Gastrocnemius medialis (tissue), 4 donors: ENCODE measurements at regions not wholly inside any gene's neighbourhood (a gene's known extent, or its start where the extent isn't known, plus 50 kb on each side); places are given as distances from the start of the nearest gene placed in this dataset.

Experiments
- ATAC-seq, 2 donors: fragments of 150-250 bp; one replicate each; pipeline ENCODE4 v1.9.1; 2016
- DNase-seq, 2 donors: peaks; one replicate each; pipeline ENCODE4 v3.0.0-alpha.2; 2019
- H3K27ac ChIP-seq, 4 donors: fragments of 200-600 bp; sonication (generic); 1 replicate in 1 of 4; 2 replicates in 3 of 4; pipeline ENCODE4 v1.5.1; 2016 to 2018; ENCODE audit warnings: mild to moderate bottlenecking in 2 of 4, moderate library complexity in 1 of 4
- H3K27me3 ChIP-seq, 3 donors: fragments of 200-600 bp; sonication (generic) in 2 of 3; 1 replicate in 1 of 3; 2 replicates in 2 of 3; pipeline versions ENCODE4 v1.5.1 to v1.6.0; 2016 to 2019; ENCODE audit warnings: mild to moderate bottlenecking in 1 of 3, moderate library complexity in 1 of 3
- H3K36me3 ChIP-seq, 2 donors: fragments of 200-600 bp; sonication (generic) in 1 of 2; one replicate each; pipeline ENCODE4 v1.5.1; 2017 to 2018
- H3K4me1 ChIP-seq, 2 donors: fragments of 200-600 bp; sonication (generic) in 1 of 2; one replicate each; pipeline ENCODE4 v1.5.1; 2016 to 2017; ENCODE audit warnings: mild to moderate bottlenecking in 2 of 2
- H3K4me3 ChIP-seq, 4 donors: fragments of 200-600 bp; sonication (generic) in 3 of 4; 1 replicate in 1 of 4; 2 replicates in 3 of 4; pipeline ENCODE4 v1.5.1; 2016 to 2019; ENCODE audit warnings: mild to moderate bottlenecking in 2 of 4
- H3K9me3 ChIP-seq, 3 donors: fragments of 200-600 bp; sonication (generic) in 2 of 3; 1 replicate in 1 of 3; 2 replicates in 2 of 3; pipeline ENCODE4 v1.5.1; 2016 to 2019
- CTCF ChIP-seq, 5 experiments: fragments of 450-650 bp in 3 of 5; fragments of 200-600 bp in 2 of 5; sonication (generic) in 2 of 5; IDR thresholded peaks in 4 of 5; conservative IDR thresholded peaks in 1 of 5; 1 replicate in 4 of 5; 2 replicates in 1 of 5; pipeline ENCODE4 v1.5.1; 2016 to 2019; ENCODE audit warnings: antibody characterized with exemption in 5 of 5, mild to moderate bottlenecking in 3 of 5, moderate library complexity in 3 of 5
- POLR2A ChIP-seq, 2 donors: fragments of 450-650 bp; IDR thresholded peaks; one replicate each; pipeline ENCODE4 v1.6.1; 2017; ENCODE audit warnings: antibody characterized with exemption in 2 of 2, mild to moderate bottlenecking in 2 of 2, moderate library complexity in 2 of 2
- in situ Hi-C, 4 donors: fragments of 200-750 bp; cut with MboI; loops; one replicate each; pipeline versions ENCODE4 v1.15.0 to v1.8.0; 2017; ENCODE audit warnings: low sequenced_read_pairs in 4 of 4
- intact Hi-C: fragments of 100-400 bp; cut with DNase I; formaldehyde crosslinking; loops from one replicate; pipeline ENCODE4 v1.15.1; 2023; ENCODE audit warnings: low total_unique reads

DNA sequence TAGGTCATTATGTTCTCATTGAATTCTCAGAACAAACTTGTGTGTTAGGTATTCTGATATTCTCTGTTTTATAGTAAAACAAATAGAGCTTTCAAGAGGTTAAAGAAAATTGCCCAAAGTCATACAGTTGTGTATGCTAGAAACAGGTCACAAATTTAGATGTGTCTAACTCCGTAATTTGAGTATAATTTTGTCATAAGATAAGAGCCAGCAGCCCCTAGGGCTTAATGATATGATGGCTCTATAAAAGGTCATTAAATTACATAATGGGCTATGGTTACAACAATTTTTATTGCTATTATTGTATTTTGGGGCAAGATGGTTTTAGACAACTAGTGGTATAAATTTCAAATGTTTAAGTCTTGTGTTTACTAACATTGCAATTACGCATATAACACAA is 701.9 kb downstream of the LUZP2 start:
- Histone ChIP-seq H3K27me3 (no peaks in the 10 kb centered on the region), H3K36me3 (no peaks in the 10 kb centered on the region), H3K9me3 (no peaks in the 10 kb centered on the region), H3K27ac (no peak overlapping the region), H3K4me3 (no peak overlapping the region), H3K4me1 (no peaks in the 10 kb centered on the region)
- intact Hi-C loops (no loop called here), in situ Hi-C loops (no loop called here)
- no peak for DNase-seq
- TF ChIP-seq POLR2A (IDR thresholded peaks at IDR 0.05), result no peak
- TF ChIP-seq CTCF (IDR thresholded peaks at IDR 0.05 in 4 of 5, conservative IDR thresholded peaks at IDR 0.05 in 1 of 5), result no peak
- no peak for ATAC-seq

GRCh38 chr11:25200925-25201324 is 704.1 kb downstream of the LUZP2 start:
- no peak overlapping the region for H3K4me3 ChIP-seq
- no peak for TF ChIP-seq POLR2A (IDR thresholded peaks at IDR 0.05)
- no peak for TF ChIP-seq CTCF (IDR thresholded peaks at IDR 0.05 in 4 of 5, conservative IDR thresholded peaks at IDR 0.05 in 1 of 5)
- no peak for DNase-seq
- no peaks in the 10 kb centered on the region for H3K4me1 ChIP-seq
- no peaks in the 10 kb centered on the region for H3K36me3 ChIP-seq
- in situ Hi-C loops, result no loop called here
- ATAC-seq, result no peak
- intact Hi-C loops, result no loop called here
- no peaks in the 10 kb centered on the region for H3K9me3 ChIP-seq
- no peaks in the 10 kb centered on the region for H3K27me3 ChIP-seq
- H3K27ac ChIP-seq, result no peak overlapping the region

DNA sequence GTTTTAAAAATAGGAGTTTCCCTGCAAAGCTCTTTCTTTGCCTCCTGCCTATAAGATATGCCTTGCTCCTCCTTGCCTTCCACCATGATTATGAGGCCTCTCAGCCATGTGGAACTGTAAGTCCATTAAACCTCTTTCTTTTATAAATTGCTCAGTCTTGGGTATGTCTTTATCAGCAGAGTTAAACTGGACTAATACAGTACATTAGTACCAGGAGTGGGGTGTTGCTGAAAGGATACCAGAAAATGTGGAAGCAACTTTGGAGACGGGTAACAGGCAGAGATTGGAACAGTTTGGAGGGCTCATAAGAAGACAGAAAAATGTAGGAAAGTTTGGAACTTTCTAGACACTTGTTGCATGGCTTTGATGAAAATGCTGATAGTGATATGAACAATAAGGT is 709.9 kb downstream of the LUZP2 start:
- no peak for ATAC-seq
- DNase-seq, result no peak
- Histone ChIP-seq H3K27ac (no peak overlapping the region), H3K27me3 (no peaks in the 10 kb centered on the region), H3K4me3 (no peak overlapping the region), H3K4me1 (no peaks in the 10 kb centered on the region), H3K36me3 (no peaks in the 10 kb centered on the region), H3K9me3 (no peaks in the 10 kb centered on the region)
- TF ChIP-seq POLR2A (IDR thresholded peaks at IDR 0.05) (no peak), CTCF (IDR thresholded peaks at IDR 0.05 in 4 of 5, conservative IDR thresholded peaks at IDR 0.05 in 1 of 5) (no peak)
- intact Hi-C loops (no loop called here), in situ Hi-C loops (no loop called here)

DNA sequence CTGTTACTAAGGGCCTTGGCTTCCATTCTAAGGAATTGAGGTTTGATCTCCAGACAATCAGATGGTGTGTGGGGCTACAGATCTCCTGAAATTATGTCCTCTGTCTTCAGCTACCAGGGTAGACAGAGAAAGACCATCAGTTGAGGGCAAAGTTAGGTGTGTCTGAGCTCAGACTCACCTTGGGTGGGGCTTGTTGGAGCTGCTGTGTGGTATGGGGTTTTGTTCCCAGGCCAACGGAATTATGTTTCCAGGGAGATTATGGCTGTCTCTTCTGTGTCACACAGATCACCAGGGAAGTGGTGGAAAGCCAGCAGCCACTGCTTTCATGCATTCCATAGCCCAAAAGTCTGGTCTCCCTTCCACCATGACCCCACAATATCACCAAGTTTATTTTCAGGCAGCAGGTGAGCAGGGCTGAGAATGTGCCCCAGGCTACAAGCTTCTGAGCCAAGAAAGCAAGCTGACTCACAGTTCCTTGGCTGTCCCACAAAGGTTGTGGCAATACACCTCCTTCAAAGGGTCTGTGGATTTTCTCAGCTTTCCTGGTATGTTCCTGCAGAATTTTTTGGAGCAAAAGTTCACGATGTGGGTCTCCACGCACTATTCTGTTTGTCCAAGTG is 714.9 kb downstream of the LUZP2 start:
- Histone ChIP-seq H3K36me3 (no peaks in the 10 kb centered on the region), H3K9me3 (no peaks in the 10 kb centered on the region), H3K27ac (no peak overlapping the region), H3K27me3 (no peaks in the 10 kb centered on the region), H3K4me3 (no peak overlapping the region), H3K4me1 (no peaks in the 10 kb centered on the region)
- DNase-seq (no peak), ATAC-seq (no peak)
- in situ Hi-C loops (no loop called here), intact Hi-C loops (no loop called here)
- TF ChIP-seq POLR2A (IDR thresholded peaks at IDR 0.05) (no peak), CTCF (IDR thresholded peaks at IDR 0.05 in 4 of 5, conservative IDR thresholded peaks at IDR 0.05 in 1 of 5) (no peak)
